ENCODE measurements at regions not wholly inside any gene's neighbourhood (a gene's known extent, or its start where the extent isn't known, plus 50 kb on each side); places are given as distances from the start of the nearest gene placed in this dataset.

DNA sequence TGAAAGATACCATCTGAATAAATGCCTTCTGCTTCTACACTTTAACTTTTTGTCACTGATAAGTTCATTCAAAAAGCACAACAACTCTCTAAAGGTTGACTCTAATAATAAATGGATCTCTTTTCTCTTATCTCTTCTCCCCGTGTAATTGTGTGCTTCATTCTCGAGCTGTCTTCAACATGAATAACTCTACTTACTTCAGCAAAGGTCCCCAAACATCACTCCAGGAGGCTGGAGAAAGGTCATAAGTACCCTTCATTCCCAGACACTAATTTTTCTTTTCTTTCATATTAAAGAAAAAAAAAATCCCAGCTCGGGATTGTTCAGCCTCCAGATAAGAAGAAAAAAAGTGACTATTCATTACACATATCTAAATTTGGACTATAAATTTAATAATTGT is 222.2 kb downstream of the FOXO1 start:
- no peaks in the 10 kb centered on the region for H3K27me3 ChIP-seq (replicated peaks in 1 of 7)
- H3K9me3 ChIP-seq, result peaks cover 0 to 4% (median under 1%) of the 10 kb centered on the region in 8 donors
- no peak overlapping the region for H3K27ac ChIP-seq
- peaks cover 13 to 91% (median 48%) of the 10 kb centered on the region in 6 donors for H3K4me1 ChIP-seq
- intact Hi-C loops (cut with DNase I; ENCODE audit: low total_unique reads), result no loop called here
- TF ChIP-seq, protein P1, sequence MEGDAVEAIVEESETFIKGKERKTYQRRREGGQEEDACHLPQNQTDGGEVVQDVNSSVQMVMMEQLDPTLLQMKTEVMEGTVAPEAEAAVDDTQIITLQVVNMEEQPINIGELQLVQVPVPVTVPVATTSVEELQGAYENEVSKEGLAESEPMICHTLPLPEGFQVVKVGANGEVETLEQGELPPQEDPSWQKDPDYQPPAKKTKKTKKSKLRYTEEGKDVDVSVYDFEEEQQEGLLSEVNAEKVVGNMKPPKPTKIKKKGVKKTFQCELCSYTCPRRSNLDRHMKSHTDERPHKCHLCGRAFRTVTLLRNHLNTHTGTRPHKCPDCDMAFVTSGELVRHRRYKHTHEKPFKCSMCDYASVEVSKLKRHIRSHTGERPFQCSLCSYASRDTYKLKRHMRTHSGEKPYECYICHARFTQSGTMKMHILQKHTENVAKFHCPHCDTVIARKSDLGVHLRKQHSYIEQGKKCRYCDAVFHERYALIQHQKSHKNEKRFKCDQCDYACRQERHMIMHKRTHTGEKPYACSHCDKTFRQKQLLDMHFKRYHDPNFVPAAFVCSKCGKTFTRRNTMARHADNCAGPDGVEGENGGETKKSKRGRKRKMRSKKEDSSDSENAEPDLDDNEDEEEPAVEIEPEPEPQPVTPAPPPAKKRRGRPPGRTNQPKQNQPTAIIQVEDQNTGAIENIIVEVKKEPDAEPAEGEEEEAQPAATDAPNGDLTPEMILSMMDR (IDR thresholded peaks at IDR 0.05 in 8 of 11, conservative IDR thresholded peaks at IDR 0.05 in 3 of 11), result no peak
- TF ChIP-seq POLR2AphosphoS5 (IDR thresholded peaks at IDR 0.05) (no peak), POLR2A (IDR thresholded peaks at IDR 0.05) (no peak)
- no peak overlapping the region for H3K4me3 ChIP-seq
- no peaks in the 10 kb centered on the region for H3K36me3 ChIP-seq
- DNase-seq, result no peak
- 92 to 97% (median 94%) methylated on average over 3 of the region's 3 CpGs for WGBS, 5 donors

- Histone ChIP-seq H3K4me1 (peaks cover 7 to 78% (median 37%) of the 10 kb centered on the region in 6 donors), H3K27ac (peak overlapping the region; percentile 16 to 75 (median 70)), H3K27me3 (replicated peaks in 1 of 7) (no peaks in the 10 kb centered on the region), H3K4me3 (no peak overlapping the region), H3K36me3 (no peaks in the 10 kb centered on the region), H3K9me3 (peaks cover 0 to 9% (median 4%) of the 10 kb centered on the region in 8 donors)
- WGBS, 5 donors, result 33 to 65% (median 38%) methylated on average over 11 of the region's 11 CpGs
- intact Hi-C loops (cut with DNase I; ENCODE audit: low total_unique reads), result no loop called here
- DNase-seq, result peak; percentile 96
- TF ChIP-seq POLR2A (IDR thresholded peaks at IDR 0.05) (no peak), POLR2AphosphoS5 (IDR thresholded peaks at IDR 0.05) (peak; percentile 90 to 93 (median 92))
- TF ChIP-seq, protein P1 (IDR thresholded peaks at IDR 0.05 in 8 of 11, conservative IDR thresholded peaks at IDR 0.05 in 3 of 11), result no peak
Measured at GRCh38 chr13:40445557-40445990, 220.9 kb downstream of the FOXO1 start.

- peaks cover 0 to 9% (median 4%) of the 10 kb centered on the region in 8 donors for H3K9me3 ChIP-seq
- TF ChIP-seq POLR2A (IDR thresholded peaks at IDR 0.05) (no peak), POLR2AphosphoS5 (IDR thresholded peaks at IDR 0.05) (no peak)
- TF ChIP-seq, protein P1 (IDR thresholded peaks at IDR 0.05 in 8 of 11, conservative IDR thresholded peaks at IDR 0.05 in 3 of 11), result no peak
- intact Hi-C loops (cut with DNase I; ENCODE audit: low total_unique reads), result no loop called here
- H3K27ac ChIP-seq, result peak overlapping the region in 2 of 8 donors; percentile 67 to 73
- H3K4me3 ChIP-seq, result no peak overlapping the region
- no peaks in the 10 kb centered on the region for H3K27me3 ChIP-seq (replicated peaks in 1 of 7)
- DNase-seq, result no peak
- WGBS, 5 donors, result 61 to 91% (median 85%) methylated on average over 2 of the region's 2 CpGs
- H3K4me1 ChIP-seq, result peaks cover 7 to 70% (median 32%) of the 10 kb centered on the region in 6 donors
- H3K36me3 ChIP-seq, result no peaks in the 10 kb centered on the region
Measured at GRCh38 chr13:40446365-40446764, 220.1 kb downstream of the FOXO1 start.

DNA sequence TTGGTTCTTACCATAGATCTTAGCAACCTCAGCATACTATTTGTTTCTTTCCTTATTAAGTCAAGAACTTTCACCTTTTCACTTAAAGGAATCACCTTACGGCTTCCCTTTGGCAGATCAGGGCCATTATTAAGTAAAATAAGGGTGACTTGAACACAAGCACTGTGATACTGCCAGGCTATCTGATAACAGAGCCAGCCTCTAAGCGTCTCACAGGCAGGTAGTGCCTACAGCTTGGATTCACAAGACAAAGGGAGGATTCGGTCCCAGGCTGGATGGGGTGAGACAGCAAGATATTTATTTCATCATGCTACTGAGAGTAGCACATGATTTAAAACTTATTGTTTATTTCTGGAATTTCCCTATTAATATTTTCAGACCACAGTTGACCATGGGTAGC is 218.6 kb downstream of the FOXO1 start:
- no peak for DNase-seq
- 61 to 96% (median 90%) methylated on average over 3 of the region's 3 CpGs for WGBS, 5 donors
- no peak overlapping the region for H3K4me3 ChIP-seq
- no peaks in the 10 kb centered on the region for H3K36me3 ChIP-seq
- TF ChIP-seq POLR2A (IDR thresholded peaks at IDR 0.05) (no peak), POLR2AphosphoS5 (IDR thresholded peaks at IDR 0.05) (no peak)
- TF ChIP-seq, protein P1 (IDR thresholded peaks at IDR 0.05 in 8 of 11, conservative IDR thresholded peaks at IDR 0.05 in 3 of 11), result no peak
- intact Hi-C loops (cut with DNase I; ENCODE audit: low total_unique reads), result no loop called here
- H3K27me3 ChIP-seq (replicated peaks in 1 of 7), result no peaks in the 10 kb centered on the region
- no peak overlapping the region for H3K27ac ChIP-seq
- H3K9me3 ChIP-seq, result peaks cover 0 to 9% (median 4%) of the 10 kb centered on the region in 8 donors
- peaks cover 7 to 69% (median 33%) of the 10 kb centered on the region in 6 donors for H3K4me1 ChIP-seq
